GM12873 (cell line): ENCODE measurements at regions not wholly inside any gene's neighbourhood (a gene's known extent, or its start where the extent isn't known, plus 50 kb on each side); places are given as distances from the start of the nearest gene placed in this dataset.

Experiments
- CTCF ChIP-seq: IDR thresholded peaks from 2 replicates; pipeline ENCODE4 v1.5.1; 2012; ENCODE audit warnings: low read depth, mild to moderate bottlenecking, moderate library complexity, low read length, control low read depth; ENCODE audit not compliant: insufficient read depth; ENCODE audit errors: missing control alignments

GRCh38 chr1:68332041-68332440 lies 99.7 kb upstream of the WLS start:
- TF ChIP-seq CTCF, result no peak

DNA sequence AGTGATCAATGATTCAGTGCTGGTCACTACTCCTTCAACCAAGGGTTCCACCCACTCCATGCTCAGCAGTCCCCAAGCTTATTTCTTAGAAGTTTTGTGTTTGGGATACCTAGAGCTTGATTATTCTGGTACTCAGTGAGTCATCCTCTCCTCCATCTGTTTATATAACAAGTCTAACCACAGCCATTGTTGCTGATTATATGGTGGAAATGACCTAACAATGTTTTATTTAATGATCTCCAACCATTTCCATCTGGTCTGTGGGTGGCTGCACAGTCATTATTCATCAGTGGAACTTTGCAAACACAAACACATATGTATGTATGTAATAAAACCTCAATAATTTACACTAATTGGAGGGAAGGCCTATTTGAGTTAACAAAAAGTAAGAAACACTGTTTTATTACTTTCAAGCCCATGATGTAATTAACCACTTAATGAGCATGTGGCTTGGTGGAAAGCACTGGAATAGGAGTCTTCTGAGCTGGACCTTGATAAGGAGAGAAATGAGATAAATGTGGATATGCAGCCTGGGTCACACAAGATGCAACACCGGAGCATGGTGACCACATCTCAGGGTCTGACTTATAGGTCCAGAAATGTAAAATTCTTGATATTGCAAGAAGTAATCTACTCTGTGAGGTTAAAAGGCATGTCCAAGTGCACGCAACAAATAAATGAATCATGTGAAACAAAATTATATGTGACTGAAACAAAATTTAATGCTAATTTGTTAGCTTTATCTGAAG lies 99.0 kb upstream of the WLS start:
- TF ChIP-seq CTCF, result no peak

GRCh38 chr1:68330391-68330790 lies 98.1 kb upstream of the WLS start:
- no peak for TF ChIP-seq CTCF

- TF ChIP-seq CTCF, result no peak
Measured at GRCh38 chr1:68329096-68329835, 96.9 kb upstream of the WLS start.

GRCh38 chr1:68328490-68328889 lies 96.2 kb upstream of the WLS start:
- TF ChIP-seq CTCF, result no peak

GRCh38 chr1:68327414-68327813 lies 95.1 kb upstream of the WLS start:
- no peak for TF ChIP-seq CTCF

DNA sequence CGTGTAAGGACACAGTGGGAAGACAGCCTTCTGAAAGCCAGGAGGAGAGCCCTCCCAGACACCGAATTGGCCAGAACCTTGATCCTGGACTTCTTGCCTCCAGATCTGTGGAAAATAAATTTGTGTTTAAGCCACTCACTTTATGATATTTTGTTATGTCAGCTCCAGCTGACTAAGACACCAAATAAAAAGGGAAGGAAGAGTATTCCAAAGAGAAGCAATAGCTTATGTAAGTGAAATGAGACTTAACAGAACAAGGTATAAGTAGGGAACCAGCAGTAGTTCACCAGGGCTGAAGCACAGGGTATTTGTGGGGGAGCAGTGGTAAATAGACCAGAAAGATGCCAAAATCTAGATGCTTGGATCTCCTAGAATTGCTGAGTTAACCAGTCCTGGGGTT lies 94.2 kb upstream of the WLS start:
- TF ChIP-seq CTCF, result no peak
